ENCODE measurements at regions not wholly inside any gene's neighbourhood (a gene's known extent, or its start where the extent isn't known, plus 50 kb on each side); places are given as distances from the start of the nearest gene placed in this dataset.

- H3K27ac ChIP-seq: no peak overlapping the region
- H3K36me3 ChIP-seq: no peaks in the 10 kb centered on the region
- H3K4me1 ChIP-seq: no peaks in the 10 kb centered on the region
- TF ChIP-seq POLR2AphosphoS5 (IDR thresholded peaks at IDR 0.05; ENCODE audit: insufficient read depth in 1 of 2, low read depth in 1 of 2) (no peak), POLR2A (IDR thresholded peaks at IDR 0.05) (no peak), CTCF (IDR thresholded peaks at IDR 0.05) (no peak)
- no peak overlapping the region for H3K4me3 ChIP-seq
- DNase-seq (ENCODE audit: extremely low spot score in 2 of 2): no peak
- no peaks in the 10 kb centered on the region for H3K27me3 ChIP-seq
- intact Hi-C loops (cut with DNase I): no loop called here
- no peaks in the 10 kb centered on the region for H3K9me3 ChIP-seq
Observed at GRCh38 chr1:67514300-67514699, 84.1 kb upstream of the SERBP1 start.

DNA sequence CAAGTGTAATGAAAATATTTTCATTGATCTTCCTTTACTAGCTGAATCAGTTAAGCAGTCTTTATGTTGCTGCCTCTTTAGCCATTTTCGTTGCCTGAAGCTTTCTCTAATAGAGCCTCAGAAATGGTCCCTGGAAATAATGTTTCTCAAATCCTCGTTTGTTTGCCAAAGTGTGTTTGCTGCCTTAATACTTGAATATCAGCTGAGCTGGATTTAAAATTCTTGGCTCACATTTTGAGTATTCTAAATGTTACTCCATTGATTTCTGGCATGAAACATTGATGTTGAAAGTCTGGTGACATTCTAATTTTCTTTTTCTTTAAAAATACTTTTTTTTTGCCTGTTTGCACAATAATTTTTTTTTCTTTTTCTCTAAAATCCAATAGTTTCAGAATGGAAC is 84.6 kb upstream of the SERBP1 start:
- no peaks in the 10 kb centered on the region for H3K4me1 ChIP-seq
- intact Hi-C loops (cut with DNase I): no loop called here
- H3K27ac ChIP-seq: no peak overlapping the region
- no peak for DNase-seq (ENCODE audit: extremely low spot score in 2 of 2)
- no peak overlapping the region for H3K4me3 ChIP-seq
- no peaks in the 10 kb centered on the region for H3K27me3 ChIP-seq
- no peaks in the 10 kb centered on the region for H3K9me3 ChIP-seq
- H3K36me3 ChIP-seq: no peaks in the 10 kb centered on the region
- TF ChIP-seq CTCF (IDR thresholded peaks at IDR 0.05): no peak
- TF ChIP-seq POLR2A (IDR thresholded peaks at IDR 0.05): no peak
- no peak for TF ChIP-seq POLR2AphosphoS5 (IDR thresholded peaks at IDR 0.05; ENCODE audit: insufficient read depth in 1 of 2, low read depth in 1 of 2)

GRCh38 chr1:67515324-67516080 is 85.3 kb upstream of the SERBP1 start:
- Histone ChIP-seq H3K36me3 (no peaks in the 10 kb centered on the region), H3K9me3 (no peaks in the 10 kb centered on the region), H3K27me3 (no peaks in the 10 kb centered on the region), H3K27ac (no peak overlapping the region), H3K4me1 (no peaks in the 10 kb centered on the region), H3K4me3 (no peak overlapping the region)
- no peak for TF ChIP-seq POLR2A (IDR thresholded peaks at IDR 0.05)
- TF ChIP-seq POLR2AphosphoS5 (IDR thresholded peaks at IDR 0.05; ENCODE audit: insufficient read depth in 1 of 2, low read depth in 1 of 2): no peak
- TF ChIP-seq CTCF (IDR thresholded peaks at IDR 0.05): no peak
- intact Hi-C loops (cut with DNase I): no loop called here
- no peak for DNase-seq (ENCODE audit: extremely low spot score in 2 of 2)

- intact Hi-C loops (cut with DNase I): no loop called here
- H3K27ac ChIP-seq: no peak overlapping the region
- TF ChIP-seq POLR2AphosphoS5 (IDR thresholded peaks at IDR 0.05; ENCODE audit: insufficient read depth in 1 of 2, low read depth in 1 of 2) (no peak), CTCF (IDR thresholded peaks at IDR 0.05) (no peak), POLR2A (IDR thresholded peaks at IDR 0.05) (no peak)
- H3K4me1 ChIP-seq: no peaks in the 10 kb centered on the region
- no peaks in the 10 kb centered on the region for H3K9me3 ChIP-seq
- H3K4me3 ChIP-seq: no peak overlapping the region
- no peak for DNase-seq (ENCODE audit: extremely low spot score in 2 of 2)
- no peaks in the 10 kb centered on the region for H3K27me3 ChIP-seq
- H3K36me3 ChIP-seq: no peaks in the 10 kb centered on the region
Observed at GRCh38 chr1:67517046-67517445, 86.8 kb upstream of the SERBP1 start.

- H3K9me3 ChIP-seq: no peaks in the 10 kb centered on the region
- H3K27ac ChIP-seq: no peak overlapping the region
- TF ChIP-seq CTCF (IDR thresholded peaks at IDR 0.05) (no peak), POLR2A (IDR thresholded peaks at IDR 0.05) (no peak), POLR2AphosphoS5 (IDR thresholded peaks at IDR 0.05; ENCODE audit: insufficient read depth in 1 of 2, low read depth in 1 of 2) (no peak)
- no peaks in the 10 kb centered on the region for H3K4me1 ChIP-seq
- no peak for DNase-seq (ENCODE audit: extremely low spot score in 2 of 2)
- H3K27me3 ChIP-seq: no peaks in the 10 kb centered on the region
- H3K36me3 ChIP-seq: no peaks in the 10 kb centered on the region
- H3K4me3 ChIP-seq: no peak overlapping the region
- intact Hi-C loops (cut with DNase I): no loop called here
Observed at GRCh38 chr1:67522001-67522441, 91.8 kb upstream of the SERBP1 start.
